ENCODE measurements at regions not wholly inside any gene's neighbourhood (a gene's known extent, or its start where the extent isn't known, plus 50 kb on each side); places are given as distances from the start of the nearest gene placed in this dataset.

- no peak for TF ChIP-seq RAD21 (IDR thresholded peaks at IDR 0.05; ENCODE audit: low read depth)
- no peak for TF ChIP-seq POLR2AphosphoS5 (IDR thresholded peaks at IDR 0.05; ENCODE audit: low read depth, low read length)
- no peak for TF ChIP-seq ATF3 (IDR thresholded peaks at IDR 0.05)
- no peak for TF ChIP-seq CTCF (IDR thresholded peaks at IDR 0.05 in 2 of 3, conservative IDR thresholded peaks at IDR 0.05 in 1 of 3; ENCODE audit: borderline replicate concordance in 1 of 3, insufficient read depth in 1 of 3, low read depth in 2 of 3, low read length in 2 of 3)
- TF ChIP-seq MAX (IDR thresholded peaks at IDR 0.05) = no peak
- no peak for TF ChIP-seq POLR2A (IDR thresholded peaks at IDR 0.05; ENCODE audit: borderline replicate concordance, extremely low read depth, insufficient read depth, insufficient read length)
- no peak for TF ChIP-seq EGR1 (IDR thresholded peaks at IDR 0.05; ENCODE audit: low read depth)
- TF ChIP-seq EZH2 (IDR thresholded peaks at IDR 0.05) = no peak
Measured at GRCh38 chr10:89114846-89115625, 92.1 kb downstream of the CH25H start.
